NT2/D1 (cell line): ENCODE measurements at regions not wholly inside any gene's neighbourhood (a gene's known extent, or its start where the extent isn't known, plus 50 kb on each side); places are given as distances from the start of the nearest gene placed in this dataset.

Experiments
- SUZ12 ChIP-seq: IDR thresholded peaks from 2 replicates; pipeline ENCODE4 v1.6.1; 2011; ENCODE audit not compliant: insufficient read length, insufficient read depth; ENCODE audit errors: extremely low read depth
- YY1 ChIP-seq: IDR thresholded peaks from 2 replicates; pipeline ENCODE4 v1.6.1; 2011; ENCODE audit not compliant: insufficient read length, insufficient read depth
- ZNF274 ChIP-seq: IDR thresholded peaks from 2 replicates; pipeline ENCODE4 v1.6.1; 2011; ENCODE audit warnings: mild to moderate bottlenecking, low read depth, low read length

GRCh38 chr7:33792041-33792440 lies 113.3 kb upstream of the BMPER start:
- TF ChIP-seq YY1 (no peak), SUZ12 (no peak), ZNF274 (no peak)
